ENCODE measurements at regions not wholly inside any gene's neighbourhood (a gene's known extent, or its start where the extent isn't known, plus 50 kb on each side); places are given as distances from the start of the nearest gene placed in this dataset.

DNA sequence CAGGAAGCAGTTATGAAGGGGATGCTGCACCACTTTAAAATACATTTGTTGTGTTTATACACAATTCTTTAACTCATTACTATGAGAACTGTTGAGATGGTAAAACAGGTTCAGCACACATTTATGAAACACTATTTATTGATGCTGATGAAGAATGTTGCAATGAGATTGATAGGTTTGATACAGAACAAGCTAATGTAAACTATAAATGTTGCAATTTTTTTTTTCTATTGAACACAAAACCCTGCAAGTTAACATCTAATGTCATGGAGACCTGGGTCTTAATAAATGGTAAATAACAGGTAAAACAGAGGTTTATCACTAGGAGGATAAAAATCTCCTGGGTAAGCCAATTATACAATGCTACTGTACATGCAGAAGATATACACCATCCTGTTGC, 857.6 kb downstream of the FSCB start:
- no peak overlapping the region for H3K9ac ChIP-seq (replicated peaks; ENCODE audit: extremely low read depth, insufficient read depth, low read length)
- POLR2A ChIA-PET: no interaction called here
- no peaks in the 10 kb centered on the region for H3K4me1 ChIP-seq (ENCODE audit: control insufficient read depth, extremely low read depth, insufficient read depth, low read length)
- no TSS peak for BruUV-seq (replicated peaks)
- no peak overlapping the region for H2AFZ ChIP-seq (ENCODE audit: low read depth, low read length)
- H3K27me3 ChIP-seq (ENCODE audit: control insufficient read depth in 2 of 2, insufficient read depth in 2 of 2, low read length in 2 of 2): no peaks in the 10 kb centered on the region
- no peak overlapping the region for H3K4me2 ChIP-seq (ENCODE audit: insufficient read depth, low read length)
- no peak for FAIRE-seq
- no peaks in the 10 kb centered on the region for H3K9me1 ChIP-seq (replicated peaks; ENCODE audit: control insufficient read depth, extremely low read depth, insufficient read depth, low read length)
- H4K20me1 ChIP-seq (replicated peaks; ENCODE audit: control insufficient read depth, extremely low read depth, insufficient read depth, low read length): no peaks in the 10 kb centered on the region
- H3K36me3 ChIP-seq (ENCODE audit: control insufficient read depth in 2 of 2, extremely low read depth in 1 of 2, insufficient read depth in 2 of 2, low read length in 2 of 2): no peaks in the 10 kb centered on the region
- H3K79me2 ChIP-seq (ENCODE audit: control insufficient read depth, insufficient read depth, low read length): no peaks in the 10 kb centered on the region
- peaks cover 2% of the 10 kb centered on the region for H3K9me3 ChIP-seq (replicated peaks; ENCODE audit: control insufficient read depth, insufficient read depth, low read length)
- CTCF ChIA-PET: no interaction called here
- no peak for TF ChIP-seq MYC (IDR thresholded peaks at IDR 0.05; ENCODE audit: low read depth, low read length)
- TF ChIP-seq GATA2 (IDR thresholded peaks at IDR 0.05; ENCODE audit: insufficient read depth, insufficient read length, low read depth, low read length): no peak
- TF ChIP-seq, protein P1, sequence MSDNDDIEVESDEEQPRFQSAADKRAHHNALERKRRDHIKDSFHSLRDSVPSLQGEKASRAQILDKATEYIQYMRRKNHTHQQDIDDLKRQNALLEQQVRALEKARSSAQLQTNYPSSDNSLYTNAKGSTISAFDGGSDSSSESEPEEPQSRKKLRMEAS (IDR thresholded peaks at IDR 0.05; ENCODE audit: insufficient read depth, insufficient read length): no peak
- TF ChIP-seq EZH2 (IDR thresholded peaks at IDR 0.05; ENCODE audit: borderline replicate concordance, low read depth, low read length, severe bottlenecking): no peak
- no peak for TF ChIP-seq POLR2AphosphoS5 (IDR thresholded peaks at IDR 0.05; ENCODE audit: insufficient read depth, low read depth, low read length)
- no peak for TF ChIP-seq FOS (IDR thresholded peaks at IDR 0.05; ENCODE audit: borderline replicate concordance, insufficient read depth, low read length)
- no peak overlapping the region for H3K4me3 ChIP-seq (replicated peaks in 1 of 3; ENCODE audit: insufficient read depth in 1 of 3, low read depth in 1 of 3, low read length in 3 of 3)
- intact Hi-C loops (cut with micrococcal nuclease): no loop called here
- dilution Hi-C loops (cut with MboI; ENCODE audit: extremely low pct_ligation_motif_present, low sequenced_read_pairs): no loop called here
- H3K27ac ChIP-seq (ENCODE audit: insufficient read depth, low read depth, low read length): no peak overlapping the region
- DNase-seq (ENCODE audit: low read depth, low spot score): no peak

DNA sequence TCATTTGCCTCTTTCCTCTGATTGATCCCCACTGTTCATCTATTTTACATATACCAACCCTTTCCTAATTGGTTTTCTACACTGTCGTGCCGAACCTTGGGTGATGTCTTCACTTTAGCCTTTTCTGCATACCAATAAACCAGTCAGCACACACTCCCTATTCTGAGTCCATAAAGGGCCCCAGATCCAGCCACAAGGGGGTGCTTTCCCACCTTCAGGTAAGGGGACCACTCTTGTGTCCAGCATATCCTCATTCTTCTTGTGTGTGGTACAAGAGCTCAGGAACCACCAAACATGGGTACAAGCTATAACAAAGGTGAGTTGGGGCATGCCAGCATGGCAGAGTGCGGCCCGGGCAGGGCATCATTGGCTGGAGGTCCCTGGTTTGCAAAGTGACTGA, 859.8 kb downstream of the FSCB start:
- H2AFZ ChIP-seq (ENCODE audit: low read depth, low read length): no peak overlapping the region
- H3K36me3 ChIP-seq (ENCODE audit: control insufficient read depth in 2 of 2, extremely low read depth in 1 of 2, insufficient read depth in 2 of 2, low read length in 2 of 2): no peaks in the 10 kb centered on the region
- H3K9me1 ChIP-seq (replicated peaks; ENCODE audit: control insufficient read depth, extremely low read depth, insufficient read depth, low read length): no peaks in the 10 kb centered on the region
- H3K9ac ChIP-seq (replicated peaks; ENCODE audit: extremely low read depth, insufficient read depth, low read length): no peak overlapping the region
- no peak overlapping the region for H3K27ac ChIP-seq (ENCODE audit: insufficient read depth, low read depth, low read length)
- no peaks in the 10 kb centered on the region for H4K20me1 ChIP-seq (replicated peaks; ENCODE audit: control insufficient read depth, extremely low read depth, insufficient read depth, low read length)
- no peaks in the 10 kb centered on the region for H3K27me3 ChIP-seq (ENCODE audit: control insufficient read depth in 2 of 2, insufficient read depth in 2 of 2, low read length in 2 of 2)
- intact Hi-C loops (cut with micrococcal nuclease): no loop called here
- H3K9me3 ChIP-seq (replicated peaks; ENCODE audit: control insufficient read depth, insufficient read depth, low read length): peaks cover 2% of the 10 kb centered on the region
- dilution Hi-C loops (cut with MboI; ENCODE audit: extremely low pct_ligation_motif_present, low sequenced_read_pairs): no loop called here
- POLR2A ChIA-PET: no interaction called here
- no TSS peak for BruUV-seq (replicated peaks)
- H3K4me3 ChIP-seq (replicated peaks in 1 of 3; ENCODE audit: insufficient read depth in 1 of 3, low read depth in 1 of 3, low read length in 3 of 3): no peak overlapping the region
- TF ChIP-seq MYC (IDR thresholded peaks at IDR 0.05; ENCODE audit: low read depth, low read length) (no peak), POLR2A (IDR thresholded peaks at IDR 0.05; ENCODE audit: low read depth, low read length) (no peak), GATA2 (IDR thresholded peaks at IDR 0.05; ENCODE audit: insufficient read depth, insufficient read length, low read depth, low read length) (no peak), EZH2 (IDR thresholded peaks at IDR 0.05; ENCODE audit: borderline replicate concordance, low read depth, low read length, severe bottlenecking) (no peak), FOS (IDR thresholded peaks at IDR 0.05; ENCODE audit: borderline replicate concordance, insufficient read depth, low read length) (no peak), JUN (IDR thresholded peaks at IDR 0.05; ENCODE audit: borderline replicate concordance, insufficient read depth, insufficient read length, low read depth) (no peak), POLR2AphosphoS5 (IDR thresholded peaks at IDR 0.05; ENCODE audit: insufficient read depth, low read depth, low read length) (no peak)
- TF ChIP-seq, protein P2, sequence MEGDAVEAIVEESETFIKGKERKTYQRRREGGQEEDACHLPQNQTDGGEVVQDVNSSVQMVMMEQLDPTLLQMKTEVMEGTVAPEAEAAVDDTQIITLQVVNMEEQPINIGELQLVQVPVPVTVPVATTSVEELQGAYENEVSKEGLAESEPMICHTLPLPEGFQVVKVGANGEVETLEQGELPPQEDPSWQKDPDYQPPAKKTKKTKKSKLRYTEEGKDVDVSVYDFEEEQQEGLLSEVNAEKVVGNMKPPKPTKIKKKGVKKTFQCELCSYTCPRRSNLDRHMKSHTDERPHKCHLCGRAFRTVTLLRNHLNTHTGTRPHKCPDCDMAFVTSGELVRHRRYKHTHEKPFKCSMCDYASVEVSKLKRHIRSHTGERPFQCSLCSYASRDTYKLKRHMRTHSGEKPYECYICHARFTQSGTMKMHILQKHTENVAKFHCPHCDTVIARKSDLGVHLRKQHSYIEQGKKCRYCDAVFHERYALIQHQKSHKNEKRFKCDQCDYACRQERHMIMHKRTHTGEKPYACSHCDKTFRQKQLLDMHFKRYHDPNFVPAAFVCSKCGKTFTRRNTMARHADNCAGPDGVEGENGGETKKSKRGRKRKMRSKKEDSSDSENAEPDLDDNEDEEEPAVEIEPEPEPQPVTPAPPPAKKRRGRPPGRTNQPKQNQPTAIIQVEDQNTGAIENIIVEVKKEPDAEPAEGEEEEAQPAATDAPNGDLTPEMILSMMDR (IDR thresholded peaks at IDR 0.05; ENCODE audit: extremely low read depth in 1 of 2, insufficient read depth in 1 of 2, low read depth in 1 of 2, low read length in 2 of 2): no peak
- TF ChIP-seq, protein P1 (IDR thresholded peaks at IDR 0.05; ENCODE audit: insufficient read depth, insufficient read length): no peak
- no peak for FAIRE-seq
- H3K4me2 ChIP-seq (ENCODE audit: insufficient read depth, low read length): no peak overlapping the region
- H3K79me2 ChIP-seq (ENCODE audit: control insufficient read depth, insufficient read depth, low read length): no peaks in the 10 kb centered on the region
- no peaks in the 10 kb centered on the region for H3K4me1 ChIP-seq (ENCODE audit: control insufficient read depth, extremely low read depth, insufficient read depth, low read length)
- DNase-seq (ENCODE audit: low read depth, low spot score): no peak
- CTCF ChIA-PET: no interaction called here

Data from endothelial cell of umbilical vein (primary cell).